ENCODE measurements at regions not wholly inside any gene's neighbourhood (a gene's known extent, or its start where the extent isn't known, plus 50 kb on each side); places are given as distances from the start of the nearest gene placed in this dataset.

DNA sequence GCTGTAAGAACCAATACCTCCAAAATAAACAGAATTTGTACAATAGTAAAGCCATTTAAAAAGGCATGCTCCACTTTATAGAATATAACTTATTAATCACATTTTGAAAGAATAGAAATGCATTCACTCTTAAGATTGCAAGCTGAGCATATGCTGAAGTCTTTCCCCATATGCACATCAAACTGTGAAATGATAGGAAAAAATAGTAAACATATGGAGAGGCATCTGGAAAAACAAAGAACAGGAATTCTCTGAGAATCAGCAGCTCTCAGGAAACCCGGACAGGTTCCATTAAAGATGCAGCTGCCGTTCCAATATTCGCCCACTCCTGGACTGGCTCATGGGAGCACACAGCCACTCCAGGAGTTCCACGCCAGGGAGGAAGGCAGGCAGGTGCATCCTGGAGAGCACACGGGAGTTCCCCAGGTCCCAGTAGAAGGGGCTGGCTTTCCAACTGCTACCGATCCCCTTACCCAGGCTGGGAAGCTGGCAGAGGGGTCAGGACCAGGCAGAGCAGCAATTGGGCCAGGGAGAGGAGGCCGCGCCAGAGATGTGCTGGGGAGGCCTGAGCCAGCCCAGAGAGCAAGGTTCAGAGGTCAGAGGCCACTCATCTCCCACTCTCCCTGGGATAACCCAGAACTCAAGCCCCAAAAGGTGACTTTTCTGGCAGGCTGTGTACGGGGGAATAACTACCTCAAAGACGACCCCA lies 111.1 kb downstream of the DLL1 start:
- DNase-seq = no peak
- H3K9me3 ChIP-seq (ENCODE audit: severe bottlenecking) = peaks cover 4% of the 10 kb centered on the region
- H3K27ac ChIP-seq = no peak overlapping the region
- no peaks in the 10 kb centered on the region for H3K36me3 ChIP-seq
- no peak overlapping the region for H3K4me3 ChIP-seq (ENCODE audit: low read depth, low read length)
- TF ChIP-seq, protein P1, sequence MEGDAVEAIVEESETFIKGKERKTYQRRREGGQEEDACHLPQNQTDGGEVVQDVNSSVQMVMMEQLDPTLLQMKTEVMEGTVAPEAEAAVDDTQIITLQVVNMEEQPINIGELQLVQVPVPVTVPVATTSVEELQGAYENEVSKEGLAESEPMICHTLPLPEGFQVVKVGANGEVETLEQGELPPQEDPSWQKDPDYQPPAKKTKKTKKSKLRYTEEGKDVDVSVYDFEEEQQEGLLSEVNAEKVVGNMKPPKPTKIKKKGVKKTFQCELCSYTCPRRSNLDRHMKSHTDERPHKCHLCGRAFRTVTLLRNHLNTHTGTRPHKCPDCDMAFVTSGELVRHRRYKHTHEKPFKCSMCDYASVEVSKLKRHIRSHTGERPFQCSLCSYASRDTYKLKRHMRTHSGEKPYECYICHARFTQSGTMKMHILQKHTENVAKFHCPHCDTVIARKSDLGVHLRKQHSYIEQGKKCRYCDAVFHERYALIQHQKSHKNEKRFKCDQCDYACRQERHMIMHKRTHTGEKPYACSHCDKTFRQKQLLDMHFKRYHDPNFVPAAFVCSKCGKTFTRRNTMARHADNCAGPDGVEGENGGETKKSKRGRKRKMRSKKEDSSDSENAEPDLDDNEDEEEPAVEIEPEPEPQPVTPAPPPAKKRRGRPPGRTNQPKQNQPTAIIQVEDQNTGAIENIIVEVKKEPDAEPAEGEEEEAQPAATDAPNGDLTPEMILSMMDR (IDR thresholded peaks at IDR 0.05; ENCODE audit: low read depth, low read length) = no peak
- H3K27me3 ChIP-seq (ENCODE audit: insufficient read depth, low read depth, severe bottlenecking) = no peaks in the 10 kb centered on the region

DNA sequence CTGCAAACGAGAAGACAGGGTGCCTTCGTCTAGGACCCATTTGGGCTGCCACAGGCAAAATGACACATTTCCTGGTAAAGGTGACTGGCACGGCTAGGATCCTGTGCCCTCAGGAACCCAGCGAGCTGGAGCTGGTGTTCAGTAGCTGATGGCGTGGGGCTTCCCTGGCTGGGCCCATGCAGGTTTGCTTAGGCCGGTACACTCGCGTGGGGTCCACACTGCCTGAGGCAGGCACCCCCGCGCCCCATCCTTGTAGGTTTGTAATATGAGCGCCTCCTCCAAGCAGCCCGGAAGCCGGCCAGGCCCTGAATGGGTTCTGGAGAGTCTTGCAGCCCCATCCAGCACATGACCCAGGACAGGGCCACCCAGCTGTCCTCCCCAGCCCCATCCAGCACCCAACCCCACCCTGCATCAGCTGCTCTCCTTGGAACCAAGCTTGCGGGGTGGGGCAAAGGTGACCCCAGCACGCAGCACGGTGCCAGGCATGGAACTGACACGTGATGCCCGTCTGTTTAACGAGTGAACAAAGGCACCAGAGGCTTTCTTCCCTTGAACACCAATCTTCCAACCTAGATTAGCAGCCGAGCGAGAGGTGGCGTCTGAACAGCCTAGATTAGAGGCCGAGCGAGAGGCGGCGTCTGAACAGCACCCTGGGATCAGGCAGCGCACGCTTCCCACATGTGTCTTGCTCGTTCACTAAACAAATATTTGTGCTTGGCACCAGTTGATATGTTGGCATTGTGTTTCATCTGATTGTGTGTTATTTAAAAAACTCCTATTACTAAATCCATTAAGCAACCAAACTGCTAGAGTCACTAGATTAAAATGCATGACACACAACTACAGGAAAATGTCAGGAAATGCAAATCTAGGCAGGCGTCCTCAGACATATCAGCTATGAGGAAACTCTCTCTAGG lies 112.1 kb downstream of the DLL1 start:
- Histone ChIP-seq H3K27ac (no peak overlapping the region), H3K36me3 (no peaks in the 10 kb centered on the region), H3K27me3 (ENCODE audit: insufficient read depth, low read depth, severe bottlenecking) (no peaks in the 10 kb centered on the region), H3K4me3 (ENCODE audit: low read depth, low read length) (no peak overlapping the region), H3K9me3 (ENCODE audit: severe bottlenecking) (peaks cover 4% of the 10 kb centered on the region)
- DNase-seq = no peak
- TF ChIP-seq, protein P1 (IDR thresholded peaks at IDR 0.05; ENCODE audit: low read depth, low read length) = no peak

DNA sequence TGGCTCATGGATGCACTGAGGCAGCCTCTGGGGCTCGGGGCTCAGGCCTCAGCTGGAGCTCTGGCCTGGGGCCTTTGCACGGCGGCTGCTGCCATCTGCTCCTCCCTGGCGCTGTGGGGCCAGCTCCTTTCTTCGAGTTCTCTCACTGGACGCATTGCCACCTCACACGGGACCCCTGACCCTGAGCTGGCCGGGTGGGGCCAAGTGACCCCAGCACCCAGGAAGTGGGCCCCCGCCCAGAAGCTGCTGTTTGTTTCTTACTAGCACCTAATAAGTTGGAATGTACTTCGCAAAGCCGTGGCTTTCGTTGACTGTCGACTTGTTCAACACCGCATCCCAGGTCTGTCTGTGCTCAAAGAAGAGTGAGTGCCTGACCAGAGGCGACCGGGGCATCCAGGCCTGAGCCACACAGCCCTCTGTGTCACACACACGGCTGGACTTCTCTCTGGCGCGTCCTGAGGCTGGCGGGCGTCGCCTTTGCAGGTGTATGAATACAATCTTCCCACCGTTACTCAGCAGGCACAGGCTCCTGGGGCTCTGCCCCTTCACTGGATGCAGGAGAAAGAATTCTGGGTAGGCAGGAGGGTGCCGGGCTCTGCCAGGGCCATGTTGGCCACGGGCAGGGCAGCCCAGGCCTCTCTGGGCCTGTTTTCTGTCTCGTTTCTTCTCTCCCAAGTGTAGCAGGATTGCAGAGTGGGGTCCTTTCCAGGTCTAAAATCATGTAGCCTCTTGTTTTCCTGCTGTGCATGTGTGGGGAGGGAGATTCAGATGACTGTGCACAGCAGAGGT lies 112.9 kb downstream of the DLL1 start:
- DNase-seq = no peak
- Histone ChIP-seq H3K4me3 (ENCODE audit: low read depth, low read length) (no peak overlapping the region), H3K36me3 (no peaks in the 10 kb centered on the region), H3K27me3 (ENCODE audit: insufficient read depth, low read depth, severe bottlenecking) (no peaks in the 10 kb centered on the region), H3K27ac (no peak overlapping the region), H3K9me3 (ENCODE audit: severe bottlenecking) (peaks cover 4% of the 10 kb centered on the region)
- TF ChIP-seq, protein P1 (IDR thresholded peaks at IDR 0.05; ENCODE audit: low read depth, low read length) = no peak

- TF ChIP-seq, protein P1 (IDR thresholded peaks at IDR 0.05; ENCODE audit: low read depth, low read length) = no peak
- no peak for DNase-seq
- no peak overlapping the region for H3K4me3 ChIP-seq (ENCODE audit: low read depth, low read length)
- no peaks in the 10 kb centered on the region for H3K36me3 ChIP-seq
- H3K27me3 ChIP-seq (ENCODE audit: insufficient read depth, low read depth, severe bottlenecking) = no peaks in the 10 kb centered on the region
- no peak overlapping the region; the same call in 1 of the 2 replicates for H3K27ac ChIP-seq
- H3K9me3 ChIP-seq (ENCODE audit: severe bottlenecking) = peaks cover 4% of the 10 kb centered on the region
These were observed 113.7 kb downstream of the DLL1 start for GRCh38 chr6:170176898-170177771.
